Lung (tissue), 11 donors: ENCODE measurements at regions not wholly inside any gene's neighbourhood (a gene's known extent, or its start where the extent isn't known, plus 50 kb on each side); places are given as distances from the start of the nearest gene placed in this dataset.

Source experiments
- ATAC-seq: fragments of 200-7000 bp; cut with Tn5 transposase; one replicate; pipeline ENCODE4 v1.9.1; 2020; ENCODE audit warnings: moderate number of reproducible peaks; ENCODE audit not compliant: insufficient read depth, low FRiP score
- DNase-seq, 3 donors: peaks; one replicate each; pipeline ENCODE4 v3.0.0-alpha.2; 2013 to 2017
- H3K27ac ChIP-seq, 2 donors: one replicate each; pipeline ENCODE4 v1.5.1; 2013; ENCODE audit warnings: mild to moderate bottlenecking in 2 of 2, moderate library complexity in 2 of 2, control low read depth in 1 of 2, inconsistent platforms in 1 of 2, low read depth in 1 of 2, low read length in 1 of 2
- H3K27me3 ChIP-seq, 3 donors: one replicate each; pipeline ENCODE4 v1.5.1; 2013; ENCODE audit warnings: low read length in 2 of 3; ENCODE audit not compliant: control insufficient read depth in 3 of 3, insufficient read depth in 3 of 3
- H3K36me3 ChIP-seq, 4 donors: one replicate each; pipeline ENCODE4 v1.5.1; 2013; ENCODE audit warnings: low read length in 4 of 4, mild to moderate bottlenecking in 1 of 4, moderate library complexity in 1 of 4; ENCODE audit not compliant: control insufficient read depth in 4 of 4, insufficient read depth in 4 of 4
- H3K4me1 ChIP-seq, 5 donors: one replicate each; pipeline ENCODE4 v1.5.1; 2013; ENCODE audit warnings: low read length in 5 of 5, mild to moderate bottlenecking in 2 of 5, moderate library complexity in 1 of 5; ENCODE audit not compliant: control insufficient read depth in 5 of 5, insufficient read depth in 5 of 5
- H3K4me3 ChIP-seq: one replicate; pipeline ENCODE4 v1.5.1; 2013; ENCODE audit warnings: mild to moderate bottlenecking, control low read depth, moderate library complexity
- H3K9ac ChIP-seq, 2 donors: one replicate each; pipeline ENCODE4 v1.5.1; 2013; ENCODE audit warnings: low read length in 2 of 2, control low read depth in 1 of 2; ENCODE audit not compliant: insufficient read depth in 1 of 2
- H3K9me3 ChIP-seq, 4 donors: one replicate each; pipeline ENCODE4 v1.5.1; 2013; ENCODE audit warnings: low read length in 3 of 4, mild to moderate bottlenecking in 1 of 4, moderate library complexity in 1 of 4; ENCODE audit not compliant: control insufficient read depth in 4 of 4, insufficient read depth in 3 of 4
- WGBS, 2 donors: extraction: QIAGEN DNeasy Blood & Tissue Kit; methylation state at CpG; one replicate each; pipeline ENCODE4 v1.1.7; 2013; 5-methylcytosine and 5-hydroxymethylcytosine counted together
- TF ChIP-seq, protein P1 (sequence below): IDR thresholded peaks from 2 replicates; pipeline ENCODE4 v1.5.1; 2012; ENCODE audit warnings: mild to moderate bottlenecking; ENCODE audit errors: control extremely low read depth, extremely low read depth
- donor health status: control.
- donor health status: control.
- donor health status: Bipolar disorder and iron deficiency.
- donor health status: healthy.
- donor health status: DM: yes; HTN: yes; CAD: no.

DNA sequence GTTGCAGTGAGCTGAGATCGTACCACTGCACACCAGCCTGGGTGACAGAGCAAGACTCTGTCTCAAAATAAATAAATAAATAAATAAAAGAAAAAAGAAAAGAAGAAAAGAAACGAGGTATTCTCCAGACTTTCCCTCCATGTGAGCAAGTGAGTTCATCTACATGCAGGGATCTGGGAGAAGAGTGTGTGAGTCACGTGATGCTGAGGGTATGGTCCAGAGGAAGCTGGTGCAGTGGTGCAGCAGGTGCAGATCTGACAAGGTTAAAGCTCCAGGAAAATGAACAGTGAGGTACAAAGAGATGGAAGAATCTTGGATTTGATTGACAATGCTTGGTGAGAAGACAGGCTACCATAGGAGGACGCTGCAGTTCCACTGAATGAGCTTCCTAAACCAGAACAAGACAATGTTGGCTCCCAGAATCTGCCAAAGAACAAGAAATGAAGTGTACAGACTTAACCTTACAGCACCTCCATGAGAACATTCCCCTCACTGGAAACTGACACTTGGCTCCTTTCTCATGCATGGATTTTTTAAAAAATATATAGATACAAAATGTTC is 79.5 kb upstream of the BTBD3 start:
- no peak overlapping the region for H3K4me3 ChIP-seq
- H3K9ac ChIP-seq: no peak overlapping the region
- no peaks in the 10 kb centered on the region for H3K27me3 ChIP-seq
- DNase-seq (no peak), ATAC-seq (no peak)
- H3K27ac ChIP-seq: no peak overlapping the region
- no peaks in the 10 kb centered on the region for H3K36me3 ChIP-seq
- H3K9me3 ChIP-seq: peaks cover 0 to 3% (median 0%) of the 10 kb centered on the region in 4 donors
- no peaks in the 10 kb centered on the region for H3K4me1 ChIP-seq
- TF ChIP-seq, protein P1, sequence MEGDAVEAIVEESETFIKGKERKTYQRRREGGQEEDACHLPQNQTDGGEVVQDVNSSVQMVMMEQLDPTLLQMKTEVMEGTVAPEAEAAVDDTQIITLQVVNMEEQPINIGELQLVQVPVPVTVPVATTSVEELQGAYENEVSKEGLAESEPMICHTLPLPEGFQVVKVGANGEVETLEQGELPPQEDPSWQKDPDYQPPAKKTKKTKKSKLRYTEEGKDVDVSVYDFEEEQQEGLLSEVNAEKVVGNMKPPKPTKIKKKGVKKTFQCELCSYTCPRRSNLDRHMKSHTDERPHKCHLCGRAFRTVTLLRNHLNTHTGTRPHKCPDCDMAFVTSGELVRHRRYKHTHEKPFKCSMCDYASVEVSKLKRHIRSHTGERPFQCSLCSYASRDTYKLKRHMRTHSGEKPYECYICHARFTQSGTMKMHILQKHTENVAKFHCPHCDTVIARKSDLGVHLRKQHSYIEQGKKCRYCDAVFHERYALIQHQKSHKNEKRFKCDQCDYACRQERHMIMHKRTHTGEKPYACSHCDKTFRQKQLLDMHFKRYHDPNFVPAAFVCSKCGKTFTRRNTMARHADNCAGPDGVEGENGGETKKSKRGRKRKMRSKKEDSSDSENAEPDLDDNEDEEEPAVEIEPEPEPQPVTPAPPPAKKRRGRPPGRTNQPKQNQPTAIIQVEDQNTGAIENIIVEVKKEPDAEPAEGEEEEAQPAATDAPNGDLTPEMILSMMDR: no peak
- WGBS, 2 donors: 81 to 84% methylated on average over 4 of the region's 4 CpGs

DNA sequence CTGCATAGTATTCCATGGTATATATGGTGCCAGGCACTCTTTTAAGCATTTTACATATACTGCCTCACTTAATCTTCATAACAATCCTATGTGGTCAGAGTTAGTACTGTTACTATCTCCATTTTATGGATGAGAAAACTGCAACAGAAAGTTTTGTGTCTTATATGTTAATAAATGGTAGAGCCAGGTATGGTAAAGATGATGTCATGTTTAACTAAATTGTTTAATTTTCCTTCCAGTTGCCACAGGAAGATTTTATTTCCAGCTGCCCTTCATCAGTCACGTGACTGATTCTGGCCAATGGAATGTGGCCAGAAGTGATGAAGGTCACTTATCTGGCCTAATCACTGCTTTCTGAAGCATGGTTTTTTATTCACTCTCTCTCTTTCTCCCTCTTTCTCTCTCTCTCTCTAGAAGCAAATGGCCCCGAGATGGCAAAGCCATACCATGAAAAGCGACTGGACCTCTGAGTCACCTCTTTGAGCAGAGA is 75.7 kb upstream of the BTBD3 start:
- Histone ChIP-seq H3K27ac (no peak overlapping the region), H3K36me3 (no peaks in the 10 kb centered on the region), H3K4me1 (peaks cover 0 to 2% (median 0%) of the 10 kb centered on the region in 5 donors), H3K9ac (no peak overlapping the region), H3K4me3 (no peak overlapping the region), H3K9me3 (peaks cover 0 to 3% (median 0%) of the 10 kb centered on the region in 4 donors), H3K27me3 (no peaks in the 10 kb centered on the region)
- 83 to 84% methylated on average over 3 of the region's 3 CpGs for WGBS, 2 donors
- DNase-seq (no peak), ATAC-seq (no peak)
- TF ChIP-seq, protein P1: no peak

DNA sequence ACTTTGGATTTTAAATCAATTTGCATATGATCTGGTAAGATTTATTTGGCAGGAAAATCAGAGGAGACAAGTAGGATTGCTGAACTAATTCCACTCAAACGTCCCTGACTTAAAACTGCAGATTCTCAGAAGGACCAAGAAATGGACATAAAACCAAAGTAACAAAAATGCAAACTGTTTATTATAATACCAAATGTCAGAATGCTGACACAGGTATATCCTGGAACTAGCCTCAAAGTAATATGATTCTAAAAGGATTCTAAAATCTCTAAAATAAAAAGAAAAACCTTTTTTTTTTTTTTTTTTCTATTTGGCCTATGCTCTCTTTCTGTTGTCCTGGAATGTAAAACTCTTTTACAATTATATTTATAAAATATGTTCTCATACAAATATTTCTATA is 74.4 kb upstream of the BTBD3 start:
- WGBS, 2 donors: 63 to 84% methylated on average over 1 of the region's 1 CpG
- no peak overlapping the region for H3K27ac ChIP-seq
- DNase-seq (no peak), ATAC-seq (no peak)
- peaks cover 0 to 2% (median 0%) of the 10 kb centered on the region in 4 donors for H3K9me3 ChIP-seq
- H3K4me1 ChIP-seq: peaks cover 0 to 2% (median 0%) of the 10 kb centered on the region in 5 donors
- TF ChIP-seq, protein P1: no peak
- H3K4me3 ChIP-seq: no peak overlapping the region
- no peak overlapping the region for H3K9ac ChIP-seq
- H3K27me3 ChIP-seq: no peaks in the 10 kb centered on the region
- H3K36me3 ChIP-seq: no peaks in the 10 kb centered on the region

DNA sequence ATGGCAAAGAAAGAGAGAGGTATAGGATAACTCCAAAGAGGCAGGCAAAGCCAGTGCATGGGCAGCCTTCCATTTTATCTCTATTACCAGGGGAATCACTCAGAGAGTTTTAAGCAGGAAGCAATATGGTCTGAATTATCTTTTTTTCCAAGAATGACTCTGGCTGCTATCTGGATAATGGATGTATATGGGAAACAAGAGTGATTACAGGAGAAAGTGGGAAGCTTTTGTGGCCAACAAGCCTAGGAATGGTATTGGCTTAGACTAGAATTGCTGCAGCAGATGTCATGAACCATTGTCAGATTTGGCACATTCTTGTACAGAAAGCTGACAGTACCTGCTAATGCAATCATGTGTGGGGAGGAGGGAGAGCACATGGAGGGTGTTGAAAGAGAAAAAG is 73.0 kb upstream of the BTBD3 start:
- TF ChIP-seq, protein P1: no peak
- Histone ChIP-seq H3K4me3 (no peak overlapping the region), H3K9ac (no peak overlapping the region), H3K36me3 (no peaks in the 10 kb centered on the region), H3K27me3 (no peaks in the 10 kb centered on the region), H3K9me3 (peaks cover 0 to 2% (median 0%) of the 10 kb centered on the region in 4 donors), H3K4me1 (peaks cover 0 to 2% (median 0%) of the 10 kb centered on the region in 5 donors), H3K27ac (no peak overlapping the region)
- DNase-seq (no peak), ATAC-seq (no peak)
